ENCODE measurements at regions not wholly inside any gene's neighbourhood (a gene's known extent, or its start where the extent isn't known, plus 50 kb on each side); places are given as distances from the start of the nearest gene placed in this dataset.

DNA sequence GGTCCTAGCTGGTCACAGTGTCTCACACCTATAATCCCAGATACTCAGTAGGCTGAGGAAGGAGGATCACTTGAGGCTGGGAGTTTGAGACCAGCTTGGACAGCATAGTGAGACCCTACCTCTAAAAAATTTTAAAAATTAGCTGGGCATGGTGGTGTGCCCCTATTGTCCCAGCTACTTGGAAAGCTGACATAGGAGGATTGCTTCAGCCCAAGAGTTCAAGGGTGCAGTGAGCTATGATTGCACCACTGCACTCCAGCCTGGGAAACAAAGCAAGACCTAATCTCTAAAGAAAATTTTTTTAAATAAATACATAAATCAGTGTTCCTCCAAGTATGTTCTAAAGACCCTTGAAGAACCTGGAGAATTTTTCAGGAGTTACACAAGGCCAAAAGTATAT is 50.6 kb upstream of the GNAO1 start:
- DNase-seq (no peak), ATAC-seq (no peak)
- intact Hi-C loops (cut with micrococcal nuclease) = no loop called here

DNA sequence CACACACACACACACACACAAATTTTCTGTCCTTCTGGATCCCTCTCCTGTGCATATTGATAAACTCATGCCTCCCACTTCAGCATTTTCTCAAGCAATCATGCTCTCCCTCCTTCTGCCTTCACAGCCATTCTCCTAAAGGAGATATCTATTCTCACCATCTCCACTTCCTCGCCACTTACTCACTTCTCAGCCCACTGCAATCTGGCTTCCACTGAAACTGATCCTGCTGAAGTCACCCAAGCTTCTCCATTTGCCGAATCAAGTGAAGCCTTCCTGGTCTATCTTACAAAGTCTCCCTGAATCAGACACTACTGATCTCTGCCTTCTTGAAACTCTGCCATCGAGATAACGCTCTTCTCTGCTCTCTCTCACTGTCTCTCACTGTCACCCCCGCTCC is 54.0 kb upstream of the GNAO1 start:
- ATAC-seq (no peak), DNase-seq (no peak)
- intact Hi-C loops (cut with micrococcal nuclease) = no loop called here

- no peak for ATAC-seq
- intact Hi-C loops (cut with micrococcal nuclease) = no loop called here
- DNase-seq = no peak
Measured at GRCh38 chr16:56136256-56136655, 55.0 kb upstream of the GNAO1 start.

GRCh38 chr16:56134790-56135189 is 56.5 kb upstream of the GNAO1 start:
- DNase-seq (no peak), ATAC-seq (no peak)
- intact Hi-C loops (cut with micrococcal nuclease) = no loop called here

DNA sequence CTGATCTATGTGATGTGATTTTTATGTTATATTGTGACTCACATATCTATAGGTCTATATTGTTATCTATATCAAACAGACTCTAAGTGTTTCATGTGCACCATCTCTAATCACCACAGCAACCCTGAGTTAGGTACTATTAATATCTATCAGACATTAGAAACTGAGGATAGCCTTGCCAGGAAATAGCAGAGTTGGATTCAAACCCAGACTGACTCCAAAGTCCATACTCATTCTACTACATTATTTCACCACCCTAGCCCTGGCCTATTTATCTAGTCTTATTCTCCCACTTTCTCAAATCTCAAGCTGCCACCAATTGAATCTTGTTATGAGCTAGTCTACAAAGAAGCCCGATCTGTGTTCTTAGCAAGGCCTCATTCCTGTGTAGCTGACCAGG is 65.4 kb upstream of the GNAO1 start:
- DNase-seq = no peak
- intact Hi-C loops (cut with micrococcal nuclease) = no loop called here
- peak; percentile 64 for ATAC-seq

GRCh38 chr16:56122251-56122650 is 69.0 kb upstream of the GNAO1 start:
- DNase-seq (no peak), ATAC-seq (no peak)
- intact Hi-C loops (cut with micrococcal nuclease) = no loop called here

GRCh38 chr16:56121156-56121500 is 70.2 kb upstream of the GNAO1 start:
- ATAC-seq (no peak), DNase-seq (no peak)
- intact Hi-C loops (cut with micrococcal nuclease) = no loop called here

GRCh38 chr16:56120447-56121155 is 70.7 kb upstream of the GNAO1 start:
- ATAC-seq (no peak), DNase-seq (no peak)
- intact Hi-C loops (cut with micrococcal nuclease) = no loop called here

DNA sequence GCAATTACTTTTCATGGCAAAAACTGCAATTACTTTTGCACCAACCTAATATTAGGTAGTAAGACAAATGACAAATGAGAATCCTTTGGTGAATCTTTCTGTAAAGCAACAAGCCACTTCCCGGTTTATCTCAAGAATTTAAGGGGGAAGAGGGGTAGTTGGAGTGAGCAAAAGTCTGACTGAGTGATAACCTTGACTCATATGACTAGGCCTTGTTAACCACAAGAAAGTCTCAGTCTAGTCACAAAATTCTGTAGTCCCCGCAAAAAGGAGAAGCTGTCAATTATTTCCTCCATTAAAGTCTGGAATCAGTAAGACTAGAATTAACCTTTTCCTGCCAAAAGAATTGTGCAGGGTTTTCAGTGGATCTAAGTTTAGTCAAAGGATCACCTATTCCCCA is 72.2 kb upstream of the GNAO1 start:
- ATAC-seq (no peak), DNase-seq (no peak)
- intact Hi-C loops (cut with micrococcal nuclease) = no loop called here

GRCh38 chr16:56116577-56116964 is 74.7 kb upstream of the GNAO1 start:
- ATAC-seq (no peak), DNase-seq (no peak)
- intact Hi-C loops (cut with micrococcal nuclease) = no loop called here

GRCh38 chr16:56115817-56116576 is 75.3 kb upstream of the GNAO1 start:
- ATAC-seq (peak; percentile 41), DNase-seq (no peak)
- intact Hi-C loops (cut with micrococcal nuclease) = no loop called here

GRCh38 chr16:56113223-56113622 is 78.1 kb upstream of the GNAO1 start:
- peak; percentile 33 for ATAC-seq
- intact Hi-C loops (cut with micrococcal nuclease) = no loop called here
- peak; percentile 53 for DNase-seq

GRCh38 chr16:56111100-56111499 is 80.2 kb upstream of the GNAO1 start:
- intact Hi-C loops (cut with micrococcal nuclease) = no loop called here
- DNase-seq = no peak

GRCh38 chr16:56109994-56110393 is 81.3 kb upstream of the GNAO1 start:
- no peak for ATAC-seq
- intact Hi-C loops (cut with micrococcal nuclease) = no loop called here

More at GRCh38 chr16:56111100-56111499, 80.2 kb upstream of the GNAO1 start:
- ATAC-seq = peak; percentile 68

DNA sequence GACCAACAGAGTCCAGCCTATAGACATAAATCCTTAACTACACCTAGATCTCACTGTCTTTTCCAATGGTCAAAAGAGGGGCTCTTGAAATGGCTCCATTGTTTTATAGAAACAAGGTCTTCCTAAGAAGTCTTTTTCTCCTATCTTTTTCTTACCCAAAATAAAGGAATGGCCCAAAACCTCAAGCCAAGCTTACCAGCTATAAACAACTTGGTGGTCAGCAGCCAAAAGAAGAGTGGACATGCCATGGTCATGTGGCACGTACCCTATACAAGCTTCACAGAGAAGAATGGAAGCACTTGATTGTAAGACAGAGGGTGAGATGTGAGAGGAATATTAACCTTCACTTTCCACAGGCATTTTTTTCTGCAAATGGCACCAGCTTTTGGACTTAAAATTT is 82.1 kb upstream of the GNAO1 start:
- intact Hi-C loops (cut with micrococcal nuclease) = no loop called here
- no peak for ATAC-seq
- DNase-seq = no peak

More at GRCh38 chr16:56109994-56110393, 81.3 kb upstream of the GNAO1 start:
- DNase-seq = no peak

- DNase-seq (no peak), ATAC-seq (no peak)
- intact Hi-C loops (cut with micrococcal nuclease) = no loop called here
Measured at GRCh38 chr16:56108724-56109123, 82.6 kb upstream of the GNAO1 start.

GRCh38 chr16:56108056-56108471 is 83.2 kb upstream of the GNAO1 start:
- intact Hi-C loops (cut with micrococcal nuclease) = no loop called here
- DNase-seq (no peak), ATAC-seq (peak; percentile 74)

DNA sequence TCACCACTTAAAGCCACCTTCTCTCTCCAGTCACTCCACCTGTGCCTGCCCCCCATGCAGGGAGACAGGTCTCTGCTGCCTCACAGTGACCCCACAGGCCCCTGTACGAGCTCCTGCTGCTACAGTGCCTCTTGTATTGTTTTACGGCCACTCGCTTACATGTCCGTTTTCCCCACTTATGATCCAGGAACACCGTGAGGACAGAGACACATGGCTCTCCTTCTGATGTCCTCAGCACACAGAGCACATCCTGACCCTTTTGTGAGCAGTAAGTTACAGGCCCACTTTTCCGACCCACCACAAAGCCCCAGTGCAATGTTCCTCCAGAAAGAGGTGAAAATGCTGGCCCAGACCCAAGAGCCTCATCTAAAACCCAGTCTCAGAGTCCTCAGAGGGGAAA is 84.8 kb upstream of the GNAO1 start:
- DNase-seq (no peak), ATAC-seq (no peak)
- intact Hi-C loops (cut with micrococcal nuclease) = no loop called here

DNA sequence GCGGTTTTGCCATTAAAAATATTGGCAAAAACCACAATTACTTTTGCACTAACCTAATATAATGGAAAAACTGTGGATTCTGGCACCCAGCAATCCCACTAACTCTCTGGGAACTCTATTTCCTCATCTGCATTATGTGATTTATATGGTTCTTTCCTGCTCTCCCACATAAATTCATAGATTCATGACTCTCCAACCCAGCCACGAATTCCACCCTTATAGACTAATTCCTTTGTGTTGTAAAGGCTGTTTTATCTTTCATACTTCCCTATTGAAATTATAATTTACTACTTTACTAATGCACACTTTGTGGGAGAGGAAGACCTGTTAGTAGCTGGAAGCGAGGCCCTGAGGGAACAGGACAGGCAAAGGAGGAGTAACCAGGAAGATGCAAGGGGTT is 88.4 kb upstream of the GNAO1 start:
- intact Hi-C loops (cut with micrococcal nuclease) = no loop called here
- ATAC-seq (no peak), DNase-seq (no peak)

DNA sequence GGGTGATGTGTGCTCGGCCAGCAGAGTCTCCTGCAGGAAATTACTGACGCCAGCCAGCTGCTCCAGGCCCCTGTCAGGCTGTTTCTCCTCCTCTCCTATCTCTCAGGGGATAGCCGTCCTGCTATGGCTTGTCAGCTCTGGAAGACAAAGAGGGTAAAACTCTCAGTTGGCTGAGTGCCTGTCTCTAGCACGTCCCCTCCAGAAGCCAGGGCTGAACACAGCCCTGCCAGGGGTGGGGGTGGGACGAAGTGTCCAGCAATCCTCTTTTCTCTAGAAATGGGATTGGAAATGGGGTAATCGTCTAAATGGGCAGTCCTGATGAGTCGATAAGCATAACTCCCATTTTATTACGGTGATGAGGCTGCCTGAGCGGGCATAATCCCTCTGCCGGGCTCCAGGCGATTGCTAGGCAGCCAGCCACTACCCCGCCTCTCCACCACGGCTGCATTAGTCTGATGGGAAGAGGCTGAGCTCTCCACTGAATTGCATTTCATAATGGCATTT is 89.1 kb upstream of the GNAO1 start:
- peak; percentile 96 for ATAC-seq
- intact Hi-C loops (cut with micrococcal nuclease) = no loop called here
- peak; percentile 76 for DNase-seq

DNA sequence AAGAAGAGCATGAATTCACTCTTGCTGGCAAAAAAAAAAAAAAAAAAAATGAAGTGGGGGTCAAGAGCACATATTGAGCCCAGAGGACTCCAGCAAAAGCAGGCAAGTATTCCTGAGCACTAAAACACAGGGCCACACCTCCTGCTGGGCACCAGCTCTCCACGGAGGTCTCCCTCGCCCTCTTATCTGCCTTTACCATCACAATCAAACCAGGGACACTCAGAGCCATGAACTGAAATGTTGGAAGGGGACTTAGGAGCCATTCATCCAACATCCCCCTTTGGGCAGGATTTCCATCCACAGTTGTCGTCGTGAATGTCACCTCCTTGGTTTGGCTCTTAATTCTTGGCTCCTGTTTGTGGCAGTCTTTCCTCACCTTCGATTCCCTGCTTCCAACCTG is 89.8 kb upstream of the GNAO1 start:
- DNase-seq (no peak), ATAC-seq (no peak)
- intact Hi-C loops (cut with micrococcal nuclease) = no loop called here

All from left ventricle myocardium superior (tissue), 1 donor.